ENCODE measurements at regions not wholly inside any gene's neighbourhood (a gene's known extent, or its start where the extent isn't known, plus 50 kb on each side); places are given as distances from the start of the nearest gene placed in this dataset.

GRCh38 chr7:145665499-145666258 lies 450.9 kb upstream of the CNTNAP2 start:
- Histone ChIP-seq H3K9me3 (ENCODE audit: control insufficient read depth, low read length) (no peaks in the 10 kb centered on the region), H3K9ac (no peak overlapping the region), H3K27ac (no peak overlapping the region), H2AFZ (no peak overlapping the region), H3K27me3 (ENCODE audit: control insufficient read depth, insufficient read depth, low read length) (no peaks in the 10 kb centered on the region), H3K4me2 (ENCODE audit: low read length) (no peak overlapping the region), H3K4me3 (ENCODE audit: low read depth, low read length) (no peak overlapping the region), H3K79me2 (no peaks in the 10 kb centered on the region), H3K36me3 (ENCODE audit: control insufficient read depth, insufficient read depth, low read length) (no peaks in the 10 kb centered on the region), H3K4me1 (no peaks in the 10 kb centered on the region)
- no peak for TF ChIP-seq CTCF (IDR thresholded peaks at IDR 0.05)

- TF ChIP-seq CTCF (IDR thresholded peaks at IDR 0.05), result no peak
- no peaks in the 10 kb centered on the region for H3K4me1 ChIP-seq
- H3K27ac ChIP-seq, result no peak overlapping the region
- no peak overlapping the region for H3K9ac ChIP-seq
- H3K9me3 ChIP-seq (ENCODE audit: control insufficient read depth, low read length), result no peaks in the 10 kb centered on the region
- no peaks in the 10 kb centered on the region for H3K36me3 ChIP-seq (ENCODE audit: control insufficient read depth, insufficient read depth, low read length)
- H2AFZ ChIP-seq, result no peak overlapping the region
- no peak overlapping the region for H3K4me3 ChIP-seq (ENCODE audit: low read depth, low read length)
- H3K79me2 ChIP-seq, result no peaks in the 10 kb centered on the region
- H3K27me3 ChIP-seq (ENCODE audit: control insufficient read depth, insufficient read depth, low read length), result no peaks in the 10 kb centered on the region
- no peak overlapping the region for H3K4me2 ChIP-seq (ENCODE audit: low read length)
Observed at GRCh38 chr7:145655666-145656065, 460.9 kb upstream of the CNTNAP2 start.

GRCh38 chr7:145645135-145645515 lies 471.5 kb upstream of the CNTNAP2 start:
- no peak for TF ChIP-seq CTCF (IDR thresholded peaks at IDR 0.05)
- H2AFZ ChIP-seq, result no peak overlapping the region
- no peaks in the 10 kb centered on the region for H3K4me1 ChIP-seq
- no peak overlapping the region for H3K27ac ChIP-seq
- H3K9me3 ChIP-seq (ENCODE audit: control insufficient read depth, low read length), result no peaks in the 10 kb centered on the region
- no peaks in the 10 kb centered on the region for H3K36me3 ChIP-seq (ENCODE audit: control insufficient read depth, insufficient read depth, low read length)
- no peaks in the 10 kb centered on the region for H3K27me3 ChIP-seq (ENCODE audit: control insufficient read depth, insufficient read depth, low read length)
- H3K4me3 ChIP-seq (ENCODE audit: low read depth, low read length), result no peak overlapping the region
- no peak overlapping the region for H3K9ac ChIP-seq
- H3K4me2 ChIP-seq (ENCODE audit: low read length), result no peak overlapping the region
- H3K79me2 ChIP-seq, result no peaks in the 10 kb centered on the region

GRCh38 chr7:145644426-145645134 lies 472.0 kb upstream of the CNTNAP2 start:
- H3K4me3 ChIP-seq (ENCODE audit: low read depth, low read length), result no peak overlapping the region
- H3K9ac ChIP-seq, result no peak overlapping the region
- no peaks in the 10 kb centered on the region for H3K27me3 ChIP-seq (ENCODE audit: control insufficient read depth, insufficient read depth, low read length)
- no peaks in the 10 kb centered on the region for H3K9me3 ChIP-seq (ENCODE audit: control insufficient read depth, low read length)
- H3K4me1 ChIP-seq, result no peaks in the 10 kb centered on the region
- no peak overlapping the region for H3K27ac ChIP-seq
- no peak overlapping the region for H3K4me2 ChIP-seq (ENCODE audit: low read length)
- H3K79me2 ChIP-seq, result no peaks in the 10 kb centered on the region
- H3K36me3 ChIP-seq (ENCODE audit: control insufficient read depth, insufficient read depth, low read length), result no peaks in the 10 kb centered on the region
- no peak overlapping the region for H2AFZ ChIP-seq
- TF ChIP-seq CTCF (IDR thresholded peaks at IDR 0.05), result no peak

Measured in parathyroid adenoma (tissue), 2 donors.